ENCODE measurements at regions not wholly inside any gene's neighbourhood (a gene's known extent, or its start where the extent isn't known, plus 50 kb on each side); places are given as distances from the start of the nearest gene placed in this dataset.

DNA sequence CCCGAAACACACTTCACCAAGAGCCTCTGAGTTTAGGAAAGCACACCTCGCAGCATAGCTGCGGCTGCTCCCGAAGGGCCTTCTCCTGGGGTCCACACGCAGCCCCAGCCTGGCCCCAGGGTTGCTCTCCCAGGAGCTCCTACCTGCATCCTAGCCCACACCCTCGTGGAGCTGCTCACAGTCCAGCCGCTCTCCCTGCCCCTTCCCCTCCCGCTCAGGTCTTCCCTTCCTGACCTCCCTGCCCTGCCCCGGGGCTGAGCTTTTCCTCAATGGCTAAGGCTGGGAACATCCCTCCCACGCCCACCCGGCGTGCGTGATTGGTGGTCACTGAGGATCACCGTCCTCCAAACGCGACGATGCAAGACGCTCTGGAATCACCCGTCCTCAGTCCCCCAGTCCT is 205.8 kb downstream of the FNDC1 start:
- TF ChIP-seq, protein P1, sequence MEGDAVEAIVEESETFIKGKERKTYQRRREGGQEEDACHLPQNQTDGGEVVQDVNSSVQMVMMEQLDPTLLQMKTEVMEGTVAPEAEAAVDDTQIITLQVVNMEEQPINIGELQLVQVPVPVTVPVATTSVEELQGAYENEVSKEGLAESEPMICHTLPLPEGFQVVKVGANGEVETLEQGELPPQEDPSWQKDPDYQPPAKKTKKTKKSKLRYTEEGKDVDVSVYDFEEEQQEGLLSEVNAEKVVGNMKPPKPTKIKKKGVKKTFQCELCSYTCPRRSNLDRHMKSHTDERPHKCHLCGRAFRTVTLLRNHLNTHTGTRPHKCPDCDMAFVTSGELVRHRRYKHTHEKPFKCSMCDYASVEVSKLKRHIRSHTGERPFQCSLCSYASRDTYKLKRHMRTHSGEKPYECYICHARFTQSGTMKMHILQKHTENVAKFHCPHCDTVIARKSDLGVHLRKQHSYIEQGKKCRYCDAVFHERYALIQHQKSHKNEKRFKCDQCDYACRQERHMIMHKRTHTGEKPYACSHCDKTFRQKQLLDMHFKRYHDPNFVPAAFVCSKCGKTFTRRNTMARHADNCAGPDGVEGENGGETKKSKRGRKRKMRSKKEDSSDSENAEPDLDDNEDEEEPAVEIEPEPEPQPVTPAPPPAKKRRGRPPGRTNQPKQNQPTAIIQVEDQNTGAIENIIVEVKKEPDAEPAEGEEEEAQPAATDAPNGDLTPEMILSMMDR (IDR thresholded peaks at IDR 0.05) = no peak
- TF ChIP-seq POLR2A (IDR thresholded peaks at IDR 0.05) = no peak

All from thyroid gland (tissue), 4 donors.